KBM-7 (cell line): ENCODE measurements at regions not wholly inside any gene's neighbourhood (a gene's known extent, or its start where the extent isn't known, plus 50 kb on each side); places are given as distances from the start of the nearest gene placed in this dataset.
"Not testable (repeated sequence)": the region's sequence is repeated elsewhere in the genome, so short reads cannot be mapped to it uniquely, and the experiment has no call there.

Experiments used
- DNase-seq: peaks from one replicate; pipeline ENCODE4 v3.0.0-alpha.2; 2015
- in situ Hi-C: fragments of 300-500 bp; cut with MboI; formaldehyde crosslinking; loops from 2 replicates; pipeline ENCODE4 v1.14.3; 2020; ENCODE audit warnings: low sequenced_read_pairs, low pct_unique_long_range_greater_than_20kb, mixed read lengths

DNA sequence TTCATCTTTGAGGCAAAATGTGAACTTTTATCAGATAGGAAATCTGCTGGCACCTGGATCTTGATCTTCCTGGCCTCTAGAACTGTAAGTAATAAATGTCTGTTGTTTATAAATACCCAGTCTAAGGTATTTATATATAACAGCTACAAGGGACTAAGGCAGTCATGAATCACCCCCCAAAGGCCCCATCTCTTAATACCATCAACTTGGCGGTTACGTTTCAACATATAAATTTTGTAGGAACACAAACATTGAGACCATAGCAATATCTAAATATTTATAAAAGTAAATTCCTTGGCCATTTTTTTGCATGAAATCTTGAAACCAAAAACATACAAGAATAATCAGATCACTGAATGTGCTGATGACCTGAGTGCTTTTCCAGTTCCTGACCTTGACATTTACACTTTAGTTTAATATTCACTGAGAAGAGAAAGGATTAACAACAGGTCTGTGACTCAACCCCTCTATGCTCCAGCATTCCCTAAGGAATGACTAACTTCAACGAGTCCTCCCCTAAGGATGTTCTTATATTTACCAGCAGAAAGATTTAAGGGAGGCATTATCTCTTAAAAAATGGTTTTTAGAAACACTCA lies 1438.5 kb upstream of the CELF2 start:
- DNase-seq: no peak
- in situ Hi-C loops: no loop called here

DNA sequence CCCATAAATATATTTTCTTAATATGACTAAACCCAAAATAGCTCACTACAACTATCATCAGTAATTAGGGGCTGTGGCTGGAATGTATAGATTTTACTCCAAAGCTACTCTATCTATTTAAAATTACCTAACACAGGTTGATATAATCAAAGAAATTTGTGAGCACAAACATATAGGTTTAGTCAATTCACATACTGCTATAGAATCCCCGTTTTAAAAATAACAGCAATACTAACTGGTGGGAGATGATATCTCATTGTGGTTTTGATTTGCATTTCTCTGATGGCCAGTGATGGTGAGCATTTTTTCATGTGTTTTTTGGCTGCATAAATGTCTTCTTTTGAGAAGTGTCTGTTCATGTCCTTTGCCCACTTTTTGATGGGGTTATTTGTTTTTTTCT lies 1434.9 kb upstream of the CELF2 start:
- in situ Hi-C loops, DNase-seq: not testable (repeated sequence)

DNA sequence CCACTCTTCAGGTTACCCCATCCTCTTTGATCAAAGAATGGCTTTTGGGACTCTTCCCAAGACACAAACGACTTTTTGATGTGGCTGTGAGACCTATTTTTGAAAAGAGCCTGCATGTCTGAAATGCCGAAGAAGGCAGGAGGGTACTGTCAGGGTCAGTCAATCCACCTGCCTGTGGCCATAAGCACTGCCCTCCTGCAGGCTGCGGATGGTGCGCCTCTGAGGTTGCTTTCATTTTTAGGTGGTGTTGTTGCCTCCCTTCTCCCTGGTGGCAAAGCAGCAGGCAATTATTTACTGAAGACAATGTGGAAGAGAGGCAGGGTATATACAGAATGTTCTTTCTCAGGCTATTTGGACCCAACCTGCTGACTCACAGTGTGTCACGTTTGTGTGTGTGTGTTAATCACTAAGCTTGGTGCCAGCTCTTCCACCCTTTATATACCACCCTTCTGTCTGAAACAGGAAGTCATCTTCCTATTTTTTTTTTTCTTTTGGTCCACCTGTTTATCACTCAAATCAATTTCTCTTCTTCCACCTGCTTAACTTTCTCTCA lies 1421.2 kb upstream of the CELF2 start:
- DNase-seq: no peak
- in situ Hi-C loops: no loop called here

DNA sequence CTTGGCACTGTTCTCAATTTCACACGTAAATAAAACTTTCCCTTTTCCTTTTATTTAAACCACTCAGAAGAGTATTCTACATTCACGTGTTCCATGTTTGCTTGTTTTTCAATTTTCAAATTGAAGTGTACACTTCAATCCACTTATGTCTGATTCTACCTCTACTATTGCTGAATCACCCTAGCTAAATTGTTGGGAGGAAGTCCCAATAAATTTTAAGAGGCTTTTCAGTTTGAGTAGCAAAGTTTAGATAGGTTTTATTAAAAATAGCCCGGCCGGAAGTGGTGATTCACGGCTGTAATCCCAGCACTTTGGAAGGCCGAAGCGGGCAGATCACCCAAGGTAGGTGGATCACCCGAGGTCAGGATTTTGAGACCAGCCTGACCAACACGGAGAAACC lies 1414.7 kb upstream of the CELF2 start:
- no peak for DNase-seq
- in situ Hi-C loops: no loop called here

DNA sequence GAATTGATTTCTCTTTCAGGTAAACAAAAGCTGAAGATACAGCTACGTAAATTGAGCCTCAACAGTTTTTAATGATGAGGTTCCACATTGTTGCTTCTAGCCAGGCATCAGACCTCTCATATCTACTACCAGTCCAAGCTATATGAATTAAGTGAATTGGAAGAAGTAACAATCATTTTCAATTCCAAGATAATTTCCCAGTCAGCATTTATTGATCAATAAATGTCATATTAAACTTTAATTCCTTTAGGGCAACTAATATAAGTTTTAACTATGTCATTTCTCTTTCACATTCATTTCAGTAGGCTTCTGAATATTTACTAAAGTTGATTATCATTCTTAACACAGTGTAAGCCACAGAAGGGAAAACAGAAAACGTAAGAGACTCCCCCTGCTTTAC lies 1413.7 kb upstream of the CELF2 start:
- in situ Hi-C loops: no loop called here

DNA sequence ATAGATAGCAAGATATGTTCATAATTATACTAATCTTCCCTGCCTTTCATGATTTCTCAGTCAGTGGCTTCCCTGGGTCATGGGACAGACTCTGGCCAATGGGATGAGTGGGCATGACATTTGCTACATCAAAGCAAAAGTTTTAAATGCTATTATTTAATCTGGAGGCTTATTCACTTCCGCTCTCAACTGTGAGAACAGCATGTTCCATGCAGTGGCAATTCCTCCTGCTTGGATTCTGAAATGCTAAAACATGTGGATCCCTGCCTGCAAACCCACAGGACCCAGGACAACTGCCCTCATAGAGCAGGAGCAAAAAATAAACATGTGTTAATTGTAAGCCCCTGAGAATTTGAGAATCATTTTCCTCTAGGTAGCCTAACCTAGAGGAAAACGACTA lies 1412.4 kb upstream of the CELF2 start:
- in situ Hi-C loops: no loop called here
- no peak for DNase-seq

More for the DNA sequence above, 1413.7 kb upstream of the CELF2 start:
- no peak for DNase-seq

DNA sequence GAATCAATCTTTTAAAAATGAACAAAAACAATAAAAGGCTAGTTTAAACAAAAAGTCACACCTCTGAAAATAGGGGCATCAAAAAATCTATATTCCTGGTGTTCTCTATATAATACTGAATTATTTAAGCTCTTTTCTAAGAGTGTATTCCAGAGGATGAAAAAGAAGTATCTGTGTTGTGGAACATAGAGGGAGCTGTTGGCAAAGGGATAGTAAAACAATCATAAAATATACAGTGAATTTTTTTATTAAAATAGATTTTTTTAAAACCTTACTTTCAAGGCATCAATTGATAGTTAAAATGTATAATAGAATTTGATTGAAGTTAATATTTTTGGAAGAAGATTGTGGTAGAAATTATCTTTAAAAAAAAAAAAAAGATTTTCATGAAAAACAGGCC lies 1409.1 kb upstream of the CELF2 start:
- DNase-seq: no peak
- in situ Hi-C loops: no loop called here

DNA sequence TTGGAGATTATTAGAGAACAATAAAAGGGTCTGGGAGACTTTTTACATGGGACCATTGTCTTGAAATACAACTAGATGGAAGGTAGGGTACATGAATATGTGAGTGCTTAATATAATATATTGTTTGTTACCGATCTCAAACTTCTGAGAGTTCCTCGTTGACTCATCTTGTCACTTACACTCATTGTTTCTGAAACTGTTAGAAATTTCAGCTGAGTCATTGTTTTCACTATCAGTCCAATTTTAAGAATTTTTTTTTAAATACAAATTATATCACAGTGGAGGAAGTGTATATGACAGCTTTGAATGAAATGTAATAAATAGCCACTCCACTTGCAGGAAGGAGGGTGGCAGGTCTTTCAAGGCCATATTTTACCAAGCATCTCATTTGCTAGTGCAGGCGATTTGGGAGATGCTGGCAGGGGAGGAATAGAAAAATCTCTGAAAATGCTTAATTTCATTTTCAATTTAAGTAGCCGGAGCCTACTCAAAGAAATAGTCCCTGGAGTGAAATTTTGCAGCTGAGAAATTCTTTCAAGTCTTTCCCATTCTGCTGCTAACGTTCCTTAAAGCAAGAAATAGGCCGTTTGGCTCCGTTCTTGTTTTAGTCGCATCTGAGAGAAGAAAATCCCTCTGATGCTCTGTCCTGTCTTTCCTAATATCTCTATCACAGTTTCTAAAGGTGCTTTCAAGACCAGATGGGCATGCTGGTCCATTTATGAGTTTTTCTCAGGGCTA lies 1404.2 kb upstream of the CELF2 start:
- DNase-seq: no peak
- in situ Hi-C loops: no loop called here

DNA sequence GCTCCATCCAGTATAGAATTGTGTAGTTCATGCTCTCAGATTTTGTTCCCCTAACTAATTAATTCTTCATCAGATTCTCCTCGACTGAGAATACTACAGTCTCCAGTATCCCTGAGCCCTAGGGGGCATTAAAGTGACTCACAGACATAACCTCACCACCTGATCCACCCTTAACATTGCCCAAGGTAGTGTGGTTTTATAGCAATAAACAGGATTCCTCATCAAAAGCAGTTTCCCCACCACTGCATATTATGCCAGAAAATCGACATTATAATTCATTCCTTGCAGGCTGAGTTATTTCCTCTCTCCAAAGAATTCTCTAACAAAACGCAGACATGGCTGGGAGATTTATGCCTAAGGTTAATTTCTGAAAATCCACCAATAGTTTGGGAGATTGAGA lies 1402.5 kb upstream of the CELF2 start:
- no peak for DNase-seq
- in situ Hi-C loops: no loop called here

DNA sequence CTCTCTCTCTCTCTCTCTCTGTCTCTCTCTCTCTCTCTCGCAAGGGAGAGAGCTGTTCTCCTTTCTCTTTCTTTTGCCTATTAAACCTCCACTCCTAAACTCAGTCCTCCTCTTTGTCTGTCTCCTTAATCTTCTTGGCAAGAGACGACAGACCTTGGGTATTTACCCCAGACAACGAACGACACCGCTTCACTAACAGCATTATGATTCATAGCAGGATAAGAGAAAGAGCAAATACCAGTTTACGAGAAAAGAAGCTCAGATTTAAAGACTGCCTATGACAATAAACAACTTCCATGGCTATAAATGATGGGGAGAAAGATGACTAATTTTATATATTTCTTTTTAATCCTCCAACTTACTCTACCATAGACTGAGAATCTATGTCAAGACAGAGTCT lies 1396.5 kb upstream of the CELF2 start:
- DNase-seq: no peak
- in situ Hi-C loops: no loop called here

DNA sequence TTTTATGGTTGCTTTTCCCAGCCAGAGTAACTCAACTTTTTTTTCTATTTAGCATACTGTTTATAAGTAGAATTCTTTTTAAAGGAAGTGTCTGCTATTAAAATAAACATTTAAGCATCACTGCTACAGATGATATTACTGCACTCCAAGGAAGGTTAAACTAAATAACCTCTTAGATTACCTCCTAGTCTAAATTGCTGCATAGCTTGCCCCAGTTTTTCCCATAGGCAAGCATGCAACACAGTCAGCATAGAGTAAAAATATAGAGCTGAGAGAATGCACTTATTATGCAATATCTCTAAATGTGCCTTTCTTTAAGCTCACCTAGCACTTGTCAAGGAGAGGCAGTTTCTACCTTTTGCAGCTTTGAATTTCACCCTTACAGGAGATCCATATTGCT lies 1392.4 kb upstream of the CELF2 start:
- in situ Hi-C loops: no loop called here
- no peak for DNase-seq

DNA sequence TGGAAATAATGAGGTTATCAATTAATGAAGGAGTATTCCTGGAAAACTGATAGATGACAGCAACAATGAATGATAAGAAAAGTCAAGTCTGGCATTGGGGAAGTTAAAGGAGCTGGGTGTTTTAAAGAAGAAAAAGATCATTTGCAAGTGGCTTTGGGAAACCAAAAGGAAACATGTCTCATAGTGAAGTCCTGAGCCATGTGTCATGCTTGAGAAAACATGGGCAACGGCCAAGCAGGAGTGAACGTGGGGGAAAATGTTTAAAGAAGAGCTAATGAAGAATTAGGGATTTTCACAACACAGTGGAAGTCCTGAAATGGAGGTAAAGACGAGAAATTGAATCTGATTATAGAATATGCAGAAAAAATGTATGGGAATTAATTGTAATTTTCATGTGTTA lies 1383.2 kb upstream of the CELF2 start:
- in situ Hi-C loops: no loop called here

DNA sequence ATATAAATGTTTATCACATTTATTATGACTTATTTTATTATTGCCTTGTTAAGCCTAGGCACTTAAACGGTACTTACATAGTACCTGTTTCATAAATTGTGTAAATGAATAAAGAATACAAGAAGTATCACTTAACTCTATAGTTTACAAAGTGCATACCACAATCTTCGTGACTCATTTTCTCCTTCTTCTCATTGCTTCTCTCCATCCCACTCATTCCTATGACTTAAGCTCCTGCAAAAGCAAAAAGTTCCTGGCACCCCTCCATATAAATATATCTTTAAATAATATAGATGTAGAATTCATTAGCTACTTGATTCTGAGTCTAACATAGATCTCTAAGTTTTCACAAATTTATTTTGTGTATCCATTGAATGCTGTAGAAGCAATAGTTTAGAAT lies 1382.0 kb upstream of the CELF2 start:
- DNase-seq: no peak
- in situ Hi-C loops: no loop called here

More for the DNA sequence above, 1383.2 kb upstream of the CELF2 start:
- no peak for DNase-seq

DNA sequence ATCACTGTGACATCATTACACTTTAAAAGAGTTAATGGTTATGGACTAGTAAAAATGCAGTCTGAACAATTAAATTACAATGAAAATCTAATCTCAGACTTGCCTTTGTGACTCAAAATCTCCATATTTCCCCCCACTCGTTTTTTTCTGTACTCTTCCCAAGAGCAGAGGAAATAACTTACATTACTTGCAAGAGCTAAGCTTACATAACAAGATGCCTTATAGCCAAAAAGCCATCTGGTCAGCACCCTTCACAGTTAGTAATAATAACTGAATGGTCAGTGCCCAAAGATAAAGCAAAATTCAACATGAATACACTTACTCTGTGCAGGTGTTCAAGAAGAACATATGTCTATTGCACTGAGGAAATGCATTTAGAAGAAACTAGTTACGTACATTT lies 1381.5 kb upstream of the CELF2 start:
- no peak for DNase-seq
- in situ Hi-C loops: no loop called here

DNA sequence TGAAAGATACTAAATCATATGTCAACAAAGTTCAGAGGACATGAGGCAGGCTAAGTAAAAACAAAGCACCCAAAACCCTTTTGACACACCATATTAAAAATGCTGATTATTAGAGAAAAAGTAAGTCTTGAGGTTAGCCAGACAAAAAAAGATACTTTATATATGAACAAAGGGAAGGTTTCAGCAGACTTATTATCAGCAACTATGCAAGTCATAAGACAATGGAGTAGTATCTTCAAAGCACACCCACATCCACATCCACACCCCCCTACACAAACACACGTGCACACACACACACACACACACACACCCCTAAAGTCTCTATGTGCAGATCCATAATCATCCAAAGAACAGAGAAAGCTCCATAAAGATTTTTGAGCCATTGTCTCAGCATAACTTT lies 1373.9 kb upstream of the CELF2 start:
- in situ Hi-C loops: no loop called here
- DNase-seq: no peak

DNA sequence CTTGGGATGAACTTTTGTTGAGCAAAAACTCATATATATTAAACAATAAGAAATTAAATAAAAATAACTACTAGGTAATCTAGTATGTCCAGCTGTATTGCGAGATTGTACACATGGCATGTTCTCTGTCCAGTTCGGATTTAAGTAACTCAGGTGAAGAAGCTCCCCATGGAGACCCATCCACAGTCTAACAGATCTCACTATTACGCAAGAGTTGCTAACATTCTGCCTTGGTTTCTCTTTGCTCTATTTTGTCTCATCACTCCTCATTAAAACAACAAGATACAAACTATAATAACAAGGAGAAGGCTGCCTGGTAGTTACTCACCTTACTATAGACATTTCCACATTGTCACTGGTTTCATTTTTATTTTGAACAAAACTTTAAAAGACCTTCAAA lies 1372.3 kb upstream of the CELF2 start:
- DNase-seq: no peak
- in situ Hi-C loops: no loop called here

DNA sequence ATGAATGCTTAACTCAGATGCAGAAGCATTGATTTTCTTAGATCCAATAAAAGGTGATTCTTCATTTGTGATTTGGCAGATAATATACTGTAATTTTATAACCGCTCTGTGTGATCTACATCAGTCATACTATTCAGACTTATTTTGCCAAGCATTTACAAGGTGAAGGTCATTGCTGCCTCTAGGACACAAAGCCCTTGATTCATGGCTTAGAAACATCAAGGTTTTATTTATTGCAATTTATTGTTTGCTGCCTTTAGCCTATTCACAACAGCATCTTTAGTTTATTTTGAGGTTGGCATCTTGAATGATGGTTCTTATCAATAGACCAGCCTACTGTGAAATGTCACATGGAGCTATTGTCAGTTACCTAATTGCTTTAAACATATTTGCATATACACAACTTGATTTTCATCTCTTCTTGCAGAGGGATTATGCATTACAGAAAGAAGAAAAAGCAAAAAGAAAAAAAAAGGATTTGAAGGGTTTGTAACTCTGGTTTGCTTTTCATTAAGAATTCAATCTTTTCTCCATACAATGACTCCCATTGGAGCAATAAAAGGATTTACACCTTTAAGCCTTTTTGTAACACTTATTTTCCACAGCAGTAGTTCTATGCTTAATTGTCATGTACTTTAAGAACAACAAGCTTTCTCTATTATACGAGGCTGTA lies 1371.6 kb upstream of the CELF2 start:
- in situ Hi-C loops: no loop called here
- no peak for DNase-seq

DNA sequence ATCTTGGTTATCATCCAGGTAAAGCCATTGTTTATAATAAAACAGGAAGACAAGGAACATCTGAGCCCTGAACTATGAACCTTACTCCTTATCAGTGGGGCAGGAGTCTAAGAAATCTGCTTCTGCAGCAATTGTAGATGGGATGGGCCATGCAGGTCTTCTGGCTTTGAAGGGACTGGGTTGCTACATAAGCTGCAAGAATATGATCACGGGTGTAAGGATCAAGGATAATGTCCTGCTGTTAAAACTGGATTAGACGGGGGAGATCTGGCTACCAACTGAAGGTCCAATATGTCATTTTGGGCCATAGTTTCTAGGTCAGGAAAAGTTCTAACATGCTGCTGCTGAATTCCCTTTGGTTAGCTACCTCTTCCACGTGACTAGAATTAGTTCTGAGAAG lies 1363.4 kb upstream of the CELF2 start:
- in situ Hi-C loops: no loop called here
- no peak for DNase-seq

DNA sequence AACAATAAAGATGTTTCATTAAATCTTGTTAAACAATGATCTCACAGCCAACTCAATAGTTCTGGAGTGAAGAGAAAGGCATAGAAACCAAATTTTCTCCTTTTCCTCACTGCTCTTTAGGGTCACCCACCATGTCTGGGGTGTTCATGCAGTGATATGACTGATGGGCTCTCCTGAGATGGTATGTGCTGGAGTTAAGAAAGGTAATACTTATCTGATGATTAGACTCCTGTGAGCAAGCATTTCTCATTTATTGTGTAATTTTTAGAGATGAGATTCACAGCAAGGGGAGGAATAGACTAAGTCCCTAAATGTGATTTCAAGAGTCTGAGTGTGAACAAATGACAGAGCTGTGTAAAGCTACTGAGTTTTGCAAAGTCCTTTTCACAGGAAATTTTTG lies 1361.3 kb upstream of the CELF2 start:
- in situ Hi-C loops: no loop called here
- no peak for DNase-seq

DNA sequence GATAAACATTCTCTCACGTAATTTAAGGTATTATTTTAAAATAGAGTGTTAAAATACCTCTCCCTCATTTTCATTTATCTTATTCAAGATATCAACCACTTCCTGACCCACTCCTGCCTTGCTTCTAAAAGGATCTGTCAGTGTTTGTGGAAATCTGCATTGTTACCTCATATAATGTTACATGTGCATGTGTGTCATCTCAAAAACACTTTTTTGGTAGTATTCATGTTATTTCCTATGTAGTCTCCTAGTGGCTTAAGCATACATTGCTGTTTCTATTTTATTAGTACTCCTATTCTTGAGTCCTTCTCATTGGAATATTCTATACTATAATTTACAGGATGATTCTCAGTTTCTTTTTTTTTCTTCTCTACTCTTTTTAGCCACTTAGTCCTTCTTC lies 1360.7 kb upstream of the CELF2 start:
- in situ Hi-C loops: no loop called here
- DNase-seq: no peak
